A549 (cell line): ENCODE measurements at regions not wholly inside any gene's neighbourhood (a gene's known extent, or its start where the extent isn't known, plus 50 kb on each side); places are given as distances from the start of the nearest gene placed in this dataset.

ENCODE experiments used
- ATAC-seq, 2 experiments: fragments of 200-7000 bp in 1 of 2; fragments of >200 bp in 1 of 2; cut with Nextera tagmentation in 1 of 2; cut with Tn5 transposase in 1 of 2; 3 replicates each; pipeline versions ENCODE4 v1.8.0 to v1.9.1; 2018 to 2020; ENCODE audit warnings: mild to moderate bottlenecking in 1 of 2, moderate library complexity in 1 of 2
- CTCF ChIA-PET: fragments of 300-600 bp; sonication (Branson Sonifier 250); formaldehyde crosslinking; extraction: SDS; loops from one replicate; lab custom pipeline; 2021; ENCODE audit warnings: antibody characterized with exemption, inconsistent platforms; lab: Yijun Ruan, JAX
- POLR2A ChIA-PET: fragments of 350-600 bp; formaldehyde crosslinking; extraction: SDS; loops from one replicate; lab custom pipeline; 2021; ENCODE audit warnings: antibody characterized with exemption, inconsistent platforms; lab: Yijun Ruan, JAX
- DNase-seq, 2 experiments: peaks; one replicate each; pipeline versions ENCODE4 v3.0.0 to v3.0.0-alpha.2; 2011 to 2016; ENCODE audit warnings: low read depth in 1 of 2, low spot score in 1 of 2
- FAIRE-seq: peaks from 2 replicates; lab custom pipeline; 2011; peaks lifted over from hg19 to GRCh38; lab: Jason Lieb, UNC
- H3K27ac ChIP-seq, 2 experiments: fragments of >200 bp; sonication (Bioruptor Twin); formaldehyde crosslinking; 3 replicates each; pipeline ENCODE4 v1.5.1; 2016 to 2017
- H3K4me1 ChIP-seq: fragments of >200 bp; sonication (Bioruptor Twin); formaldehyde crosslinking; 3 replicates; pipeline ENCODE4 v1.6.1; 2016
- H3K4me2 ChIP-seq: fragments of >200 bp; sonication (Bioruptor Twin); formaldehyde crosslinking; 3 replicates; pipeline ENCODE4 v1.6.1; 2016
- H3K4me3 ChIP-seq: fragments of >200 bp; sonication (Bioruptor Twin); formaldehyde crosslinking; 3 replicates; pipeline ENCODE4 v1.5.1; 2016
- H3K9me3 ChIP-seq: fragments of >200 bp; sonication (Bioruptor Twin); formaldehyde crosslinking; 3 replicates; pipeline ENCODE4 v1.6.1; 2016
- CBX8 ChIP-seq: fragments of 200-600 bp; sonication (generic); IDR thresholded peaks from 2 replicates; pipeline ENCODE4 v1.6.1; 2016
- EHF ChIP-seq: fragments of 250-450 bp; sonication (Bioruptor Pico); IDR thresholded peaks from 2 replicates; pipeline ENCODE4 v1.5.0; 2020; ENCODE audit warnings: mild to moderate bottlenecking
- EP300 ChIP-seq, 2 experiments: fragments of >200 bp; sonication (Bioruptor Twin); formaldehyde crosslinking; IDR thresholded peaks; 2 replicates in 1 of 2; 3 replicates in 1 of 2; pipeline ENCODE4 v1.6.1; 2016 to 2017
- FOSL2 ChIP-seq, 2 experiments: fragments of 450-650 bp in 1 of 2; fragments of >200 bp in 1 of 2; sonication (Bioruptor Twin) in 1 of 2; formaldehyde crosslinking; IDR thresholded peaks; 2 replicates each; pipeline versions ENCODE4 v1.5.0 to v1.6.1; 2016 to 2020; ENCODE audit warnings: mild to moderate bottlenecking in 1 of 2, moderate library complexity in 1 of 2
- FOXS1 ChIP-seq: fragments of 250-450 bp; sonication (Bioruptor Pico); IDR thresholded peaks from 2 replicates; pipeline ENCODE4 v1.5.0; 2020; ENCODE audit warnings: mild to moderate bottlenecking, moderate library complexity
- HOXB5 ChIP-seq: fragments of 250-450 bp; sonication (Bioruptor Pico); IDR thresholded peaks from 2 replicates; pipeline ENCODE4 v1.5.0; 2020; ENCODE audit warnings: mild to moderate bottlenecking, moderate library complexity
- JUN ChIP-seq, 2 experiments: fragments of >200 bp; sonication (Bioruptor Twin); formaldehyde crosslinking; IDR thresholded peaks; 2 replicates in 1 of 2; 3 replicates in 1 of 2; pipeline ENCODE4 v1.6.1; 2016 to 2017
- JUNB ChIP-seq: fragments of >200 bp; sonication (Bioruptor Twin); formaldehyde crosslinking; IDR thresholded peaks from 2 replicates; pipeline ENCODE4 v1.6.1; 2016
- MAFK ChIP-seq: fragments of 450-650 bp; IDR thresholded peaks from 2 replicates; pipeline ENCODE4 v1.6.1; 2014; ENCODE audit not compliant: partially characterized antibody
- MYC ChIP-seq: IDR thresholded peaks from 2 replicates; pipeline ENCODE4 v1.6.1; 2012; ENCODE audit warnings: mild to moderate bottlenecking, inconsistent platforms, low read length, improper control_type of control experiment, borderline replicate concordance
- NFE2L2 ChIP-seq: fragments of 150-350 bp; conservative IDR thresholded peaks from 2 replicates; pipeline ENCODE4 v1.6.1; 2014; ENCODE audit warnings: low read length
- RAD21 ChIP-seq, 2 experiments: fragments of >200 bp in 1 of 2; sonication (Bioruptor Twin) in 1 of 2; formaldehyde crosslinking in 1 of 2; IDR thresholded peaks in 1 of 2; conservative IDR thresholded peaks in 1 of 2; 2 replicates in 1 of 2; 3 replicates in 1 of 2; pipeline ENCODE4 v1.6.1; 2012 to 2018; ENCODE audit warnings: inconsistent platforms in 1 of 2
- RNF2 ChIP-seq: fragments of 200-600 bp; sonication (generic); IDR thresholded peaks from 2 replicates; pipeline ENCODE4 v1.6.1; 2016; ENCODE audit warnings: low read depth, mild to moderate bottlenecking, antibody characterized with exemption, moderate library complexity, borderline replicate concordance
- TP53 ChIP-seq: fragments of 250-450 bp; sonication (Bioruptor Pico); IDR thresholded peaks from 2 replicates; pipeline ENCODE4 v1.5.0; 2021; ENCODE audit warnings: mild to moderate bottlenecking, moderate library complexity
- ZSCAN20 ChIP-seq: fragments of 250-450 bp; sonication (Bioruptor Pico); IDR thresholded peaks from 2 replicates; pipeline ENCODE4 v1.8.0; 2022; ENCODE audit warnings: mild to moderate bottlenecking, moderate library complexity
- WGBS: methylation state at CpG from one replicate; pipeline ENCODE4 v1.1.6; 2017; ENCODE audit errors: missing lambda C conversion rate; 5-methylcytosine and 5-hydroxymethylcytosine counted together
- TF ChIP-seq, protein P1 (sequence below): IDR thresholded peaks from 2 replicates; pipeline ENCODE4 v1.6.1; 2012
- TF ChIP-seq, protein P2 (sequence below): fragments of >200 bp; sonication (Bioruptor Twin); formaldehyde crosslinking; IDR thresholded peaks from 2 replicates; pipeline ENCODE4 v1.6.1; 2016
- TF ChIP-seq, protein P3 (sequence below): fragments of >200 bp; sonication (Bioruptor Twin); formaldehyde crosslinking; IDR thresholded peaks from 3 replicates; pipeline ENCODE4 v1.6.1; 2016
- TF ChIP-seq, protein P4 (sequence below): fragments of 250-450 bp; sonication (Bioruptor Pico); IDR thresholded peaks from 2 replicates; pipeline ENCODE4 v1.5.0; 2020; ENCODE audit warnings: low read depth, mild to moderate bottlenecking, moderate library complexity
- TF ChIP-seq, protein P5 (sequence below): fragments of 250-450 bp; sonication (Bioruptor Pico); IDR thresholded peaks from 2 replicates; pipeline ENCODE4 v1.5.0; 2021; ENCODE audit warnings: mild to moderate bottlenecking, moderate library complexity, borderline replicate concordance
- TF ChIP-seq, protein P6 (sequence below): IDR thresholded peaks from 2 replicates; pipeline ENCODE4 v1.6.1; 2012
- TF ChIP-seq, protein P7 (sequence below): fragments of >200 bp; sonication (Bioruptor Twin); formaldehyde crosslinking; IDR thresholded peaks from 3 replicates; pipeline ENCODE4 v1.5.1; 2016
- TF ChIP-seq, protein P8 (sequence below): fragments of 150-350 bp; IDR thresholded peaks from 2 replicates; pipeline ENCODE4 v1.6.1; 2014; ENCODE audit warnings: low read depth, mild to moderate bottlenecking, low read length

DNA sequence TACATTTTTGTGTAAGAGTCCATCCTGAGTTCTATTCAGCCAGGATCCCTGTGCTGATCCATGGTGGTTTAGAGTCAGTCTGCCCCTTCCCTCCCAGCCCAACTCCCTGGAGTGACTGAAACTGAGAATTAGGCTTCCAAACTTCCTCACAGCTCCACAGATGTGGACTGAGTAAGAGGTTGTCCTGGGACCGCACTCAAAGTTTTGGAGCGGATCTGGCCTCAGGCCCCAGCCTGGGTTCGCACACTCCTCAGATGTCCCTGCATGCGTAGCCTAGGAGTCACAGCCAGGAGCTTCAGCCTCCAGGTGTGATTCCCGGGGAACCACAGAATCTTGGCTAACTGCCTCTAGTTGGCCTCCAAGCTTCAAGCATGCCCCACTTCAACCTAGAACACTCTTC lies 218.1 kb downstream of the C7orf25 start:
- Histone ChIP-seq H3K27ac (no peak overlapping the region), H3K4me3 (no peak overlapping the region), H3K9me3 (no peaks in the 10 kb centered on the region), H3K4me1 (no peaks in the 10 kb centered on the region), H3K4me2 (no peak overlapping the region)
- ChIA-PET POLR2A (no interaction called here), CTCF (interaction anchor here (0.7 to 3.3 kb wide), 4 partner anchors 9 to 753 kb away, joined by 3 to 20 read pairs (median 8); no protein-coding TSS in a partner anchor)
- TF ChIP-seq, protein P1, sequence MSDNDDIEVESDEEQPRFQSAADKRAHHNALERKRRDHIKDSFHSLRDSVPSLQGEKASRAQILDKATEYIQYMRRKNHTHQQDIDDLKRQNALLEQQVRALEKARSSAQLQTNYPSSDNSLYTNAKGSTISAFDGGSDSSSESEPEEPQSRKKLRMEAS, result no peak
- no peak for TF ChIP-seq TP53 (CRISPR knock-in tag)
- TF ChIP-seq MAFK, result no peak
- no peak for TF ChIP-seq ZSCAN20
- no peak for TF ChIP-seq MYC
- no peak for TF ChIP-seq EP300 (IDR thresholded peaks at IDR 0.05)
- TF ChIP-seq RNF2, result no peak
- FAIRE-seq (no peak), DNase-seq (no peak), ATAC-seq (no peak)
- 32% methylated on average over 5 of the region's 5 CpGs for WGBS

DNA sequence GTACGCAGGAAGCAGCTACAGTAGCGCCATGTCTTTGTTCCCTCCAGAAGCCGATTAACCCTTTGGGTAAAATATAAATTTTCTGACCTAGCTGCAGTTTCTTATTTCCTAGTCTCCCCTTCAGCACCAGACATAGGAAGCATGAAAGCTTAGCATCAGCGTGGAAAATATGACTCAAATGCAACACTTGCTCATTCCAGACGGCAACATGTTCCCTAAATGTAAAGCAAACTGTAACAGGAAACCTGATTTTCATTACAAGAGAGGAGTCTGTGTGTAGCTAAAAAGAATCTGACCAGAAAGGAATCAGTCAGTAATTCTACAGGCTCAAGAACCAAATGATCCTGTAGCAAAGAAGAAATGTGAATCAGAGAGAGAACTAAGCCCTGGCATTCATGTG lies 219.2 kb downstream of the C7orf25 start:
- no peak overlapping the region for H3K27ac ChIP-seq
- DNase-seq, result no peak
- TF ChIP-seq FOSL2 (IDR thresholded peaks at IDR 0.05) (no peak), FOSL2 (CRISPR knock-in tag; IDR thresholded peaks at IDR 0.05) (no peak), JUN (IDR thresholded peaks at IDR 0.05) (no peak), NFE2L2 (no peak), EHF (CRISPR knock-in tag) (no peak), HOXB5 (no peak), JUNB (no peak), RNF2 (no peak)
- TF ChIP-seq, protein P2, sequence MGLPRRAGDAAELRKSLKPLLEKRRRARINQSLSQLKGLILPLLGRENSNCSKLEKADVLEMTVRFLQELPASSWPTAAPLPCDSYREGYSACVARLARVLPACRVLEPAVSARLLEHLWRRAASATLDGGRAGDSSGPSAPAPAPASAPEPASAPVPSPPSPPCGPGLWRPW, result no peak
- TF ChIP-seq, protein P3, sequence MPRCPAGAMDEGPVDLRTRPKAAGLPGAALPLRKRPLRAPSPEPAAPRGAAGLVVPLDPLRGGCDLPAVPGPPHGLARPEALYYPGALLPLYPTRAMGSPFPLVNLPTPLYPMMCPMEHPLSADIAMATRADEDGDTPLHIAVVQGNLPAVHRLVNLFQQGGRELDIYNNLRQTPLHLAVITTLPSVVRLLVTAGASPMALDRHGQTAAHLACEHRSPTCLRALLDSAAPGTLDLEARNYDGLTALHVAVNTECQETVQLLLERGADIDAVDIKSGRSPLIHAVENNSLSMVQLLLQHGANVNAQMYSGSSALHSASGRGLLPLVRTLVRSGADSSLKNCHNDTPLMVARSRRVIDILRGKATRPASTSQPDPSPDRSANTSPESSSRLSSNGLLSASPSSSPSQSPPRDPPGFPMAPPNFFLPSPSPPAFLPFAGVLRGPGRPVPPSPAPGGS, result no peak
- TF ChIP-seq, protein P4, sequence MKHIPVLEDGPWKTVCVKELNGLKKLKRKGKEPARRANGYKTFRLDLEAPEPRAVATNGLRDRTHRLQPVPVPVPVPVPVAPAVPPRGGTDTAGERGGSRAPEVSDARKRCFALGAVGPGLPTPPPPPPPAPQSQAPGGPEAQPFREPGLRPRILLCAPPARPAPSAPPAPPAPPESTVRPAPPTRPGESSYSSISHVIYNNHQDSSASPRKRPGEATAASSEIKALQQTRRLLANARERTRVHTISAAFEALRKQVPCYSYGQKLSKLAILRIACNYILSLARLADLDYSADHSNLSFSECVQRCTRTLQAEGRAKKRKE (CRISPR knock-in tag), result no peak
- TF ChIP-seq, protein P5, sequence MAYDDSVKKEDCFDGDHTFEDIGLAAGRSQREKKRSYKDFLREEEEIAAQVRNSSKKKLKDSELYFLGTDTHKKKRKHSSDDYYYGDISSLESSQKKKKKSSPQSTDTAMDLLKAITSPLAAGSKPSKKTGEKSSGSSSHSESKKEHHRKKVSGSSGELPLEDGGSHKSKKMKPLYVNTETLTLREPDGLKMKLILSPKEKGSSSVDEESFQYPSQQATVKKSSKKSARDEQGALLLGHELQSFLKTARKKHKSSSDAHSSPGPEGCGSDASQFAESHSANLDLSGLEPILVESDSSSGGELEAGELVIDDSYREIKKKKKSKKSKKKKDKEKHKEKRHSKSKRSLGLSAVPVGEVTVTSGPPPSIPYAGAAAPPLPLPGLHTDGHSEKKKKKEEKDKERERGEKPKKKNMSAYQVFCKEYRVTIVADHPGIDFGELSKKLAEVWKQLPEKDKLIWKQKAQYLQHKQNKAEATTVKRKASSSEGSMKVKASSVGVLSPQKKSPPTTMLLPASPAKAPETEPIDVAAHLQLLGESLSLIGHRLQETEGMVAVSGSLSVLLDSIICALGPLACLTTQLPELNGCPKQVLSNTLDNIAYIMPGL (CRISPR knock-in tag), result no peak
- WGBS, result 1% methylated on average over 5 of the region's 5 CpGs
- no peak for FAIRE-seq
- H3K9me3 ChIP-seq, result no peaks in the 10 kb centered on the region
- no peaks in the 10 kb centered on the region for H3K4me1 ChIP-seq
- no peak overlapping the region for H3K4me2 ChIP-seq
- ATAC-seq, result no peak
- CTCF ChIA-PET, result interaction anchor here (0.8 to 3.3 kb wide), 6 partner anchors 8 to 752 kb away, joined by 3 to 20 read pairs (median 7); no protein-coding TSS in a partner anchor
- no peak overlapping the region for H3K4me3 ChIP-seq
- POLR2A ChIA-PET, result no interaction called here

DNA sequence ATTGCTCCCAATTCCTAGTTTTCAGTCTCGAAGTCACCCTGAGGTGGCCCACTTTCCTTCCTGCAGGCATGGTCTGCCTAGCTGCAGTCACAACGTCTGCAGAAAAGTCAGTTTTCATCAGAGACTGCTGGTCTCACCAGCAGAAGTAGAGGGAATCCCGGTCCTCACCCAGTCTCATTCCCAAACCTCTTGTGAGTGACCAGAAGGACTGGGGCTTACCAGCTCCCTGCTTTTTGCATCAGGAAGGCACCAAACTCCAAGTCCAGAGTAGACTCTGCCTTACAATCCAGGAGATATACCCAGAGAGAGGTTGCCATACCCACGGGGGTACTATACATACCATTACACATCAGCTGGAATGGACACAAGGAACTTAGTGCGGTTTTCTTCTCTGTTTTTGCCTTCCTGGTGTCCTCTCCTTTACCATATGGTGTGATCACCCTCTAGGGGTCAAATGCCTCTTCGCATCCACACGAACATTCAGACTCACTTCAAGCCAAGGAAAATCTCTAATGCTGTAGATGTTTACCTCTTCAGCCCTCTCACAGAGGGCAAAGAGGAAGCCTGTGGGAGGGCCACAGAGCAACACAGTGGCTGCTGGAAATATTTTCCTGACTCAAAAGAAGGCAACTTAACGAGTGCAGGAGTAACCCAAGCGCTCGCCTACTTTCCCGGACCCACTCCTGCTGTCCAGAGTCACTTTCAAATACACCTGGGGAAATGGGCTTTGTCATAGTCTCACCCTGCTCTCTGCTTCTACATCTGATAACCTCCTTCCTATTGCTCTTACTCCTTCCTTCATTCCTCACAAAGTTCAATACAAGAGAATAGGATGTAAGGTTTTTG lies 220.9 kb downstream of the C7orf25 start:
- FAIRE-seq, result no peak
- POLR2A ChIA-PET, result no interaction called here
- TF ChIP-seq MAFK, result no peak
- no peak for TF ChIP-seq FOXS1 (CRISPR knock-in tag)
- TF ChIP-seq, protein P6, sequence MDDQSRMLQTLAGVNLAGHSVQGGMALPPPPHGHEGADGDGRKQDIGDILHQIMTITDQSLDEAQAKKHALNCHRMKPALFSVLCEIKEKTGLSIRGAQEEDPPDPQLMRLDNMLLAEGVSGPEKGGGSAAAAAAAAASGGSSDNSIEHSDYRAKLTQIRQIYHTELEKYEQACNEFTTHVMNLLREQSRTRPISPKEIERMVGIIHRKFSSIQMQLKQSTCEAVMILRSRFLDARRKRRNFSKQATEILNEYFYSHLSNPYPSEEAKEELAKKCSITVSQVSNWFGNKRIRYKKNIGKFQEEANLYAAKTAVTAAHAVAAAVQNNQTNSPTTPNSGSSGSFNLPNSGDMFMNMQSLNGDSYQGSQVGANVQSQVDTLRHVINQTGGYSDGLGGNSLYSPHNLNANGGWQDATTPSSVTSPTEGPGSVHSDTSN, result no peak
- TF ChIP-seq, protein P7, sequence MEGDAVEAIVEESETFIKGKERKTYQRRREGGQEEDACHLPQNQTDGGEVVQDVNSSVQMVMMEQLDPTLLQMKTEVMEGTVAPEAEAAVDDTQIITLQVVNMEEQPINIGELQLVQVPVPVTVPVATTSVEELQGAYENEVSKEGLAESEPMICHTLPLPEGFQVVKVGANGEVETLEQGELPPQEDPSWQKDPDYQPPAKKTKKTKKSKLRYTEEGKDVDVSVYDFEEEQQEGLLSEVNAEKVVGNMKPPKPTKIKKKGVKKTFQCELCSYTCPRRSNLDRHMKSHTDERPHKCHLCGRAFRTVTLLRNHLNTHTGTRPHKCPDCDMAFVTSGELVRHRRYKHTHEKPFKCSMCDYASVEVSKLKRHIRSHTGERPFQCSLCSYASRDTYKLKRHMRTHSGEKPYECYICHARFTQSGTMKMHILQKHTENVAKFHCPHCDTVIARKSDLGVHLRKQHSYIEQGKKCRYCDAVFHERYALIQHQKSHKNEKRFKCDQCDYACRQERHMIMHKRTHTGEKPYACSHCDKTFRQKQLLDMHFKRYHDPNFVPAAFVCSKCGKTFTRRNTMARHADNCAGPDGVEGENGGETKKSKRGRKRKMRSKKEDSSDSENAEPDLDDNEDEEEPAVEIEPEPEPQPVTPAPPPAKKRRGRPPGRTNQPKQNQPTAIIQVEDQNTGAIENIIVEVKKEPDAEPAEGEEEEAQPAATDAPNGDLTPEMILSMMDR, result peak; percentile 32; the same call in 2 of the 3 replicates
- TF ChIP-seq CBX8, result no peak
- TF ChIP-seq RAD21 (conservative IDR thresholded peaks at IDR 0.05 in 1 of 2, IDR thresholded peaks at IDR 0.05 in 1 of 2), result peak; percentile 43 to 66
- TF ChIP-seq, protein P8, sequence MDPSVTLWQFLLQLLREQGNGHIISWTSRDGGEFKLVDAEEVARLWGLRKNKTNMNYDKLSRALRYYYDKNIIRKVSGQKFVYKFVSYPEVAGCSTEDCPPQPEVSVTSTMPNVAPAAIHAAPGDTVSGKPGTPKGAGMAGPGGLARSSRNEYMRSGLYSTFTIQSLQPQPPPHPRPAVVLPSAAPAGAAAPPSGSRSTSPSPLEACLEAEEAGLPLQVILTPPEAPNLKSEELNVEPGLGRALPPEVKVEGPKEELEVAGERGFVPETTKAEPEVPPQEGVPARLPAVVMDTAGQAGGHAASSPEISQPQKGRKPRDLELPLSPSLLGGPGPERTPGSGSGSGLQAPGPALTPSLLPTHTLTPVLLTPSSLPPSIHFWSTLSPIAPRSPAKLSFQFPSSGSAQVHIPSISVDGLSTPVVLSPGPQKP, result no peak
- TF ChIP-seq MYC, result no peak

More for the DNA sequence above, 220.9 kb downstream of the C7orf25 start:
- no peak overlapping the region for H3K4me3 ChIP-seq
- no peak overlapping the region for H3K4me2 ChIP-seq
- CTCF ChIA-PET, result interaction anchor here (0.6 to 3.3 kb wide), 8 partner anchors 10 to 750 kb away, joined by 3 to 32 read pairs (median 4); no protein-coding TSS in a partner anchor
- H3K27ac ChIP-seq, result no peak overlapping the region
- ATAC-seq (peak; percentile 82 to 87), DNase-seq (peak; percentile 6 to 34)
- H3K4me1 ChIP-seq, result no peaks in the 10 kb centered on the region
- no peaks in the 10 kb centered on the region for H3K9me3 ChIP-seq
- whole genome bisulfite sequencing, result 19% methylated on average over 11 of the region's 11 CpGs
